Activated effector memory CD4-positive, alpha-beta T cell treated with anti-CD3 and anti-CD28 coated beads, Interleukin-2, amount 50 U/mL, for 16 hours (primary cell): ENCODE measurements at regions not wholly inside any gene's neighbourhood (a gene's known extent, or its start where the extent isn't known, plus 50 kb on each side); places are given as distances from the start of the nearest gene placed in this dataset.

Source experiments
- DNase-seq: peaks from one replicate; pipeline ENCODE4 v3.0.0-alpha.2; 2020

DNA sequence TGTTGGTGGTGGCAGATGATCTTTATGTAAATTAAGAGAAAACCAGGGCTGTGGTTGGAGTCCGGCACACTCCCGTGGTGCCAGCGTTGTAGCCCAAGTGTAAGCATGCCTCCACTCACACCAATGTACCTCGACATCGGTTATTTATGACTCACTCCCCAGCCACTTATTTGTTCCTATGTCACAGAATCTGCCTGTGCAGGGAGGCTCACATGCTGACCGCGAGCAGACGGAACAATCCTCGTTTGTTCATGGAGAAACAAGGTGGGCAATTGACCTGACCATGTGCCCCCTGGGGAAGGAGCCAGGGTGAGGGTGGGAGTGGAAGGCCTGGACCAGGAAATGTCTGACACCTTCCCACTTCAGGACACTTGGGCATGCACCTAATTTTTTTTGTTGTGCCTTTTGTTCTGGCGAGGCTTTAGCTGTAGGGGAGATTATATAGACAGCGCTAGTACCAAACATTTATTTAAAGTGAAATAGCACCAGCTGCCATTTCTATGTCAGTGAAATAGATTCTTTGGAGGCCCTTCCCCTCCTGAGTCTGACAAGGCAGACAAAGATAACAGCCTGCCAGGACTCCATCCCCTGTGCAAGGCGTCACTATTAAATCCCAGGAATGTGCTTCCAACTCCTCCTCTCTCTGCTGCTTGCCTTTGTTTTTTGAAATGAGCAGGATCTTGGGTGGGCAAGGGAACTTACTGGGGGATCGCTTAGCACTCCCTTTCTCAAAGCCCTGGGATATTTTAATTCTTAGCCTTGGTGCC is 394.2 kb downstream of the FGF9 start:
- DNase-seq = no peak

DNA sequence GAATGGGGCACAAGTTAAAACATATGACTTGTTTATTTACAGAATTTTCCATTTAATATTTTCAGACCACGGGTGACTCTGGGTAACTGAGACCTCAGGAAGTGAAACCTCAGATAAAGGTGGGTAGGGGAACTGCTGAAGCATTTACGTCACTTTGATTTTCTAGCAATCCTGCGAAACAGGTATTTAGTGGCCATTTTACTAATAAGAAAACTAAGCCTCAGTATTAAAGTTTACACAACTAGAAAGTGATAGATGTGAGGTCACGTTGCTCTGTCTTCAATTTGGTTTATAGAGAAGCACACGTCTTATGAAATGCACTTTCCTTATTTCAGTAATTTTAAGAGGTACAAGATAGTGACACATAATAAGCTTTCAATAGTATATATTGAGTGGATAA is 402.8 kb downstream of the FGF9 start:
- no peak for DNase-seq

DNA sequence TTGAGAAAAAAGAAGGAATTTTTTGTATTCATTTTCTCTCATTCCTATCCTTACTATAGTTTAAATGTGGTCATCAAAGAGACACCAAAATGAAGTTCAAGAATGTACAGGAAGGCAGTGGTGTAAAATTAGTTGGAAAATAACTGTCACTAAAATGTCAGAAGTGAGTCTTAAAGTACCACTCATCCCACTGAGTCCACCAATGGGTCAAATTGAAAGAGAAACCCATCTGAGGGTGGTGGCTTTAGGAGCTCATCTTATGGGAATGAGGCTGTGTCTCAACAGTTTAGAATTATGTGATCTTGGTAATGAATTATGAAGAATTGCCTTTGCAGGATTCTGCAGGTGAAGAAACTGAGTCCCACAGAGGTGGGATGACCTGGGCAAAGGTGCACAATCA is 403.5 kb downstream of the FGF9 start:
- no peak for DNase-seq

DNA sequence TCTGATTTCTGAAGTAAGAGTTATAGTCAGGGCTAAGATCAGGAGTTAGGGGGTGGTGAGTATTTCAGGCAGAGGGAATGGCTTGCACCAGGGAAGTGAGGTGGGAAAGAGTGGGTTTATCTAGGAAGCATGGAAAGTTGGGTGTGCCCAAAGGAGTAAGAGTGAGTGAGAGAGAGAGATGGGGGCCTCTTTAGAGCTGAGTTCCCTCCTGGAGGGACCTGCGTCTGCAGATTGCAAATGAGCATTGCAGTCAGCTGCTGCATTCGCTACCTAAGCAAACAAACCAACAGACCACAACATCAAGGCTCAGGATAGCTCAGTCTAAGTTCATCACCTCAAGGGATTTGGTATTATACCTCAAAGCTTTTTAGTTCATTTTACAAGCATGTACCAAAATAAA is 405.8 kb downstream of the FGF9 start:
- DNase-seq = no peak

DNA sequence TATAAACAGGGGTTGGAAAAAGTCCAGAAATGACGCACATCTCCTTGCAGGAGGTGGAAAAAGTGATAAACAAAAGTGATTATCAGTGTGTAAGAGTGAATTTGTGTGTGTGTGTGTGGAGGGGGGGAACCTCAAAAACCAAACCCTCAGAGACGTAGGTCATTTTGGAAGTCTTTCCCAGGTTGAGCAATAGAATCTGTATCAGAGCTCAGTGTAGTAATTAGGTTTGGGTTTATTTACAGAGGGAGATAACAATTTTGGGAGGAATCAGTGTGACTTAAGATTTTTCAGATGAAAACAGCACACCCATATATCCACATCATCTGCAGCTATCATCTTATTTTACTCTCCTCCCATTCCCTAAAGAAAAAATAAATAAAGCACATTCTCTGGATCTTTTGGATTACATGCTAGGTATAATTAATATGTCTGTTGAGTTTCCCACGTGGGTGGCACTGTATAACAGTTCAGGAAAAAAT is 406.4 kb downstream of the FGF9 start:
- no peak for DNase-seq

DNA sequence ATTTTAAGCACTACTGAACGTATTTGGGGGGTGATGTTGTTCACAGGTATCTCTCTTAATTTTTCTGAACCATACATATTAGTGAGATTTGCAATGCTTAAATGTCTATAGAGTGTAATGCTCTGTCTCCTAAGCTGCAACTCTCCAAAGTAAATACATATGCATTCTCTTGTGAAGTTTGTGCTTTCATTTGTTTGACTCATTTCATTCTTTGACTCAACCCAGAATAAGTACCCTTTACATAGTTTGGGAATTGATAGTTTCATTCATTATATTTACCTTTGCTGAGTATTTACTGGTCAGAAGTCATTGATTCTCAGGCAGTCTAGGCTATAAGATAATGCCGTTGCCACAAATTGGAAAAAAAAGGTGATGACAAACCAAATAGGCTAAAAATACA is 406.9 kb downstream of the FGF9 start:
- DNase-seq = no peak

DNA sequence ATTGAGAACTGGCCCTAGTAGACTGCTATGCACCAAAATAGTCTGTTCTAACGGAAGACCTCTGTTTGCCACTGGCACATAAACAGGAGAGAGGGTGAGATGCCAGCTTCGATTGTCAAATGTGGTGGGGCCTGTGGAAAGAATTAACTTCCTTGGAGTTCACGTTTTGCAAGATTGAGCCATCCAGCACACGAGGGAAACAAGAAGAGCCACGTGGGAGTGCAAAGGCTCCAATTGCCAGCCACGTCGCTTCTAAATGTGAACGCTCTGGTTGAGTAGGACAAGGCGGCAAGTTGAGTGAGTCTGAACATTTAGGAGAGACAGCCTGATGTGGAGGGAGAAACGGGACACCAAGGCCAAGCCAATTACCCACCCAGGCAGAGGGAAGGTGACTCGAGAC is 409.1 kb downstream of the FGF9 start:
- no peak for DNase-seq

DNA sequence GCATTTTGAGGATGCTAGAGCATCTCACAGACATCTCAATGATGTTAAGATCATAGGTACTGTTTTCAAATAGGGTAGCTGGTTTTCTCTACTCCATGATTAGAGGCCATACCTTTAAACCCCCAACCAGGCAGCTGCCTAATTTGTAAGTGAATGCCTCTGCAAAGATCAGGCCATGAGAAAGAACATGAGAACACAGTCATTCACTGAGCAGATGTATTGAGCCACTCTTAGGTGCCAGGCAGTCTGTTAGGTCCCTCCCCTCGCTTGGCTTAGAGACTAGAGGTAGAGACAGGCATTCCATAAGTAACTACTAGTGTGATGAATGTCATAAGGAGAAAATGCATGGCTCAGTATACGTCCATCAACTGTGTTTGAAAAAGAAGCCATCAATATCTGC is 410.0 kb downstream of the FGF9 start:
- no peak for DNase-seq

DNA sequence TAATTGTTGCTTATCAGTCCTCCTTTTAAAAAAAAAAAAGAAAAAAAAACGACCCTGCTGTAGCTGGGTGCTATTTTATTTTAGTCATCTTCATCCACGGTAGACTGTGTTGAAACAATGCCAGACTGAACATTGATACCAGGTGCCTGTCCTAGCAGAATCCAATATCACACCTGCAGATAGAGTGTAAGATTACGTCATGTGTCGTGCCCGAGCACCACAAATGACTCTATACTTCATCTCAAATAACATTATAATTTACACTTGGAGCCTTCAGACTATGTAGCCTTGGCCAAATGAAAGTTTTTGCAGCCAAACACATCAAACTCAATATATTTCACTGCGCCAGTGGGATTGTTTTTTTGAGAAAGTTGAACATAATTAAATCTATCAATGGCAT is 410.6 kb downstream of the FGF9 start:
- DNase-seq = no peak

DNA sequence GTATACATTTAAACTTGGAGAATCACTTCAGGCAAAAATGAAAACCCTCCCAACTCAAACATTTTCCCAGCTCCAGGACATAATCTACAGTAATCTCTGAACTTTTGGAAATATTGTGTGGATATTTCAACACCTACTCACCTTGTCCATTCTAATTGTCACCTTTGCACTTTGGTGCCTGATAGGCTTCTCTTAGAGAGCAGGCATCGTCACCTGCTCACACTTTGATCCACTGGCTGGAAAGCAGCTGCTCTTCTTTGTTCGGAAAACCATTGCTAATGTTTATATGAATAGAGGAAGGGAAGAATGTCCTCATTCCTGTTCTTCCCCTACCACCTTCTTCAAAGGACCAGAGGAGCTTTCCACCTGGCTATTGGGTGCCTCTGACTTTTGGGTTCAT is 411.2 kb downstream of the FGF9 start:
- DNase-seq = no peak

DNA sequence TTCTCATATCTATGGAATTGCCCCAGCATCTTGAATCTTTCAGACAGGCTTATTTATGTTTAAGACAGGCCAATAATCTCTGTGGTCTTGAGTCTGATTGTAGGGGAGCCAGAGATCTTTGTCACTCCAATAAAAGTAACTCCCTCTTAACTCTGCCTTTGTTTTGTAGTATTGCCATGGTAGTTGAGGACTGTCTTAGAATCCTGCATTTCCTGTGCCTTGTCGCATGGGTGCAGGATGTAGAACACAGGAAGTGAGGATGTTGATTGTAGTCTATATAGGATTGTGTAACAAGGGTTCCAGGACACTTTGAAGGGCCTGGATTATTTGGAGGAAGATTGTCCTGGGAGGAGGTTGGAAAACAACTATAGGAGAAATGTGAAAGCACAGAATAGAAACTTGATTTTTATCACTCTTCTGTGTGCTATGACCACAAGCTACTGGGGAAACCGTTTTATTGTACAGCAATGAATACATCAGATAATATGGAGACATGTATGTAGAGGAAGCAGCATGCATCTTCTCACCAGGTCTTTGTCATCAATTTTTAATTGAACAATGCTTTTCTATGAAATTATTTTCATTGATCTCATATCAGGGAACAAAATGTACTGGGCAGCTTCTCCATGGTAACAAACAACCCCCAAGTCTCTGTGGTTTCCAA is 411.7 kb downstream of the FGF9 start:
- DNase-seq = no peak

DNA sequence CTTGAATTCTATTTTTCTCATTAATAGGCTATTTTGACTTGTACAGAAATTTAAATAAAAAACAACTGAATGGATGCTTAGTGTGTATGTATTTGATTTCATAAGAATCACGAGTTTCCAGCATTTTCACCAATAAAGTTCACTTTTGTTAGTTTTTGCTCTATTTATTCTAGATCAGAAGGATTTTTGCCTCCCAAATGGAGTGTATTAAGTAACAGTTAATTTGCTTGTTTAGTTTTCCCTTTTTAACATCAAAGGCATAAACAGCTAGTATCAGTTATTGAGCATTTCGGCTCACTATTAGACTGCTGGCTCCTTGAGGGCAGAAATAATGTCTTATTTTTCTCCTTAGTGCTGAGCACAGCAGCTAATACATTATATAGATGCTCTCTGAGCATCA is 414.1 kb downstream of the FGF9 start:
- no peak for DNase-seq

DNA sequence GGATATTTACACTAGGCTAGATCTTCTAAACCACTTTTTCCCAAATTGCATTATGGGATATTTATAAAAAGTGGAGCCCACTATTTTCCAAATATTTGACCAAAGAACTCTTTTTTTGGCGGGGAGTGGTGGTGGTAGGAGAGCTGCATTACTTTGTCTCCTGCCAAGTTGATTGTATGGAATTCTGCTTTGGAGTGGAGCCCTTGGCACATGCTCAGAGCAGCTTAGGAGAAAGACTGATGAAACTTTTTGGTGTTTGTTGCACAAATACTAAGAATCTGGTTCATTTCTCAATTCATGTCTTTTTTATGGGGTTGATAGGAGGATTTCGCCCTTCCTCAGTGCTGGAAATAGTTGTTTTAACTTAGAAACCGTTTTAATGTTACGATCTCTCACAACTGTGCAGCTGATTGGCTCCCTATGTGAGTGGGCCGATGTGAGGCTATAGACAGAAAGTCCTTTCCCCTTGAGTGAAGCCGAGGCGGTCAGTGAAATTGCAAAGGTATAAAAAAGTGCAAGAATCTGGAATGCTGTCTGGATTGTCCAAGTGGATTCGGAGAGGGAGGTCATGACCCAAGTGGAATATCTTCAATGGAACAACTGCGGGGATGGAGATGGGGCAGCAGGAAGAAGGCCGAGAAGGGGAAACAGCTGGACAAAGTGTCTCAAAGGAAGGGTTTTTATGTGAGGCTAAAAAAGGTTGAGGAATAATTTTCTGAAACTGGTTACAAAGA is 415.9 kb downstream of the FGF9 start:
- no peak for DNase-seq

DNA sequence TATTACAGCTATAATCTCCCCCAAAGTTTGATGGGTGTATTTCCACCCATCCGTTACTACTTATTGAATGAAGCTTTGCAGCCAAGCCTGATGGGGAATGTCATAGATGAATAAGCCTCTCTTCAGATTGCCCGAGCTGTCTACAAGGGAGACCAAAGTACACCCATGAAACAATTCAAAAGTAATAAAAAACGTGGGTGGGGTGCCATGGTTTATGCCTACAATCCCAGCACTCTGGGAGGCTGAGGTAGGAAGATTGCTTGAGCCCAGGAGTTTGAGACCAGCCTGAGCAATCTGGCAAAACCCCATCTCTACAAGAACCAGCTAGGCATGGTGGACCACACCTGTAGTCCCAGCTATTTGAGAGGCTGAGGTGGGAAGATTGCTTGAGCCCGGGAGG is 419.2 kb downstream of the FGF9 start:
- no peak for DNase-seq

DNA sequence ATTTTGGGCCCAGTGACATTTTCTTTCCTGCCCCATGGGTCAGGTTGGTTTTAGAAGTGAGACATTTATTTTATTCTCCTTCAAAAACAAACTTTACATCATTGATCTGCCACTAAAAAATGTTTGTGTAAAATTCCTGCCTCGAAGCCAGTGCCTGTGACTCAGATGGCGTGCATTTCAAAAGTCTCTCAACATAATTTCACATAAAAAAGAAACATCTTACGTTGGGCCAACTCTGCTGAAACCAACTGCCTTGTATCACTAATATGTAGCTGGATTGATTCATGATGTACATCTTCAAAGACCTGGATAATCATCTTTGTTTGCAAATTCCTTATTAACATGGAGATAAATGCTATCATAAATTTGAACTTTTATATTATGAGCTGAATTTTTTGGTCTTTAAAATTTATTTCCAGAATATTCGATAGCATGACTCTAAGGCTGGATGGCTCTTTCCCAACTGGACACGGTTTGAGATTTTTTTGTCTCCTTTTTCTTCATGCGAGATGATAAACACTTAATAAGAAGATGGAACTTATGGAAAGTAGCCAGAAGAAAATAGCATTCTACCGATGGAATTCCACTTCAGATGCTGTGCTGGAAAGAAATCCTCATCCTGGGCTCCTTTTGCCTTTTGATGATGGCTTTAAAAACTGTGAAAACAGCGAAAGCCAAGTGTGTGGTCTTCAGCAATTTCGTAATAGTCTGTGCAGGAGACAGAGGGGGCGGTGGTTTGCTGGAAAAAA is 420.5 kb downstream of the FGF9 start:
- no peak for DNase-seq

DNA sequence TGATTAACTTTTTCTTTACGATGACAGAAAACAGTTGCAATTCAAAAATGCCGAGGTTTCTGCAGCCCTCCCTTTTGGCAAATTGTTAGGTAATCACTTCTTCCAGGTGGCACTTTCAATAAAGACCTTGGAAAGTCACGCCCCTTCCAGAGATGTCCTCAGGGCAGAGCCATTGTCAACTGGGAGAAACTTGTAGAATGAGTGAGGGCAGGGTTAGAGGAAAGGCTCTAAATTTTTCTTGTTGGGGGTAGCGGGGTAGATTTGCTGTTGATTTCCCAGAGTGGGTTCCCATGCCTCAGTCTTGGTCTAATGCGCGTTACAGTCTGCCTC is 421.1 kb downstream of the FGF9 start:
- no peak for DNase-seq

DNA sequence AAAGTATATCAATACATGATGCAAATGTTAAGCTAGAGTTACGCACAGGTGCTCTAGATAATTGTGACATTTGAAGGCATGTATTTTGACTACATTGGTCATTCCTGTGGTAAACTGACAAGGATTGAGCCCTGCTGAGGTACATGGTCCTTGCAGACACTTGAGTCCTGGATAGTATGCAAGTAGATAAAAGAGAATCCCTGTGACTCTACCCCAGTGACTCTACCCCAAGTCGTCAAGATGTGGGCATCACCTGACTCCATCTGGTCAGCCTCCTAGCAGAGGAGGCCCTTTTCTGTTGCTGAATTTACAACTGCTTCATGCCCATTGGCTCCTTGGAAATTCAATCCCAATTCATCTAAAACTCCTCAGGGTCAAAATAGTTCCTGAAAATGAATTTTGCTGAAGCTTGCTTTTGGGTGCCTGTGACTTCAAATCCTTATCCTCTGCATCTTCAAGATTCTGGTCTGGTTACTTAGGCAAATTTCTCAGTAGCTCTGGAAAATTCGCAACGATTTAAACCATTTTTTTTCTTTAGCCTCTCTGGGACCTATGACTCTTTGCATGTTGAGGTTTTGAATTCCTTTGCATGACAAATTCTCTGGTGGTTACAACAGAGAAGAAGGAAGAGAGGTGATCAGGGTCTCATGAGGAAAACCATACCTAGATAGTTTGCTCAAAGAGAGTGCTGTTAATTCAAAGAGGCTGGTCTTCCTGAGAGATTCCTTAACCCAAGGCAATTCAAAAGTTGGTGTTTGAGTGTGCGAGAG is 422.1 kb downstream of the FGF9 start:
- no peak for DNase-seq

DNA sequence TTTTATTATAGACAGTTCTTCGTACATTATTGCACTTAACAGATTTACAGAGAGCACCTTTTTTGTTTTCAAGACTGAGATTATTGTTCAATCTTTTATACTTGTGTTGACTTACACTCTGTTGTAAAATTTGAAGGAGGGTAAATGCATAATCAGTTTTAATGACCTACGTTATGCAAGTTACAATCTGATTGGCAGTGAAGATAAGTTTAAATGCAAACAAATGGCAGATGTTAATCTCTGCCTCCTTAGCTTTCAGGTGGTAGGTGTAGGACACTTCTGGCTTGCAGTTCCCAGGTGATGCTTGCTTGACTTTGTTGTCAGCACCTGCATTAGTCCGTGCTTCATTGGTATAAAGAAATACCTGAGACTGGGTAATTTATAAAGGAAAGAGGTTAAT is 424.9 kb downstream of the FGF9 start:
- no peak for DNase-seq

DNA sequence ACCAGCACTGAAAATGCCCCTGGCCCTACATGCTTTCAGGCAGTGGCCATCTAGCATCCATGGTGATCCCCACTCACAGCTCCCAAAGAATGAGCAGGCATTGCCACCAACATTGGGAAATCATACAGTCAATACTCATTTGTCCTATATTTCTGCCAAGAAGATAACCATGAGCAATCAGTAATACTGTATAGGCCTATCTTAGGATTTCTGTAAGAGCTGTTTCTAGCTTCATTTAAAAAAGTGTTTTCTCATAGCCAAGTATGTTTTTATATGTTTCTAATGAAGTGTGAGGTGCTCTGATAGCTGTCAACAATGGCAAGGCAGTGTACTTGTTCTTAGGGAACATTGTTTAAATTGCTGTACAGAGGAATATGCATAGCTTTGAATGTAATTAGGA is 428.7 kb downstream of the FGF9 start:
- DNase-seq = no peak

DNA sequence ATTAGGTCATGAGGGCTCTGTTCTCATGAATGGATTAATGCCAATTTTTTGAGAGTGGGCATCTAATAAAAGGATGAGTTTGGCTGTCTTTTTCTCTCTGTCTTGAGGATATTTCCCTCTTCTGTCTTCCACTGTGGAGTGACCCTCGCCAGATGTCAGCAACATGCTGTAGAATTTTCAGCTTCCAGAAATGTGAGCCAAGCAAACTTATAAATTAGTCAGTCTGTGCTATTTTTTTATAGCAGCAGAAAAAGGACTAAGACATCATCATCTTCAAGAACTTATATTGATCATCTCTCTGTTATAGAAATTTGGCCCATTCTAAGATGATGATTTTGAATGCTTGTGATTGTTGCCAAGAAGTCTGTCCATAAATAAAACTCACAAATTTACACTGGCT is 431.4 kb downstream of the FGF9 start:
- DNase-seq = no peak

DNA sequence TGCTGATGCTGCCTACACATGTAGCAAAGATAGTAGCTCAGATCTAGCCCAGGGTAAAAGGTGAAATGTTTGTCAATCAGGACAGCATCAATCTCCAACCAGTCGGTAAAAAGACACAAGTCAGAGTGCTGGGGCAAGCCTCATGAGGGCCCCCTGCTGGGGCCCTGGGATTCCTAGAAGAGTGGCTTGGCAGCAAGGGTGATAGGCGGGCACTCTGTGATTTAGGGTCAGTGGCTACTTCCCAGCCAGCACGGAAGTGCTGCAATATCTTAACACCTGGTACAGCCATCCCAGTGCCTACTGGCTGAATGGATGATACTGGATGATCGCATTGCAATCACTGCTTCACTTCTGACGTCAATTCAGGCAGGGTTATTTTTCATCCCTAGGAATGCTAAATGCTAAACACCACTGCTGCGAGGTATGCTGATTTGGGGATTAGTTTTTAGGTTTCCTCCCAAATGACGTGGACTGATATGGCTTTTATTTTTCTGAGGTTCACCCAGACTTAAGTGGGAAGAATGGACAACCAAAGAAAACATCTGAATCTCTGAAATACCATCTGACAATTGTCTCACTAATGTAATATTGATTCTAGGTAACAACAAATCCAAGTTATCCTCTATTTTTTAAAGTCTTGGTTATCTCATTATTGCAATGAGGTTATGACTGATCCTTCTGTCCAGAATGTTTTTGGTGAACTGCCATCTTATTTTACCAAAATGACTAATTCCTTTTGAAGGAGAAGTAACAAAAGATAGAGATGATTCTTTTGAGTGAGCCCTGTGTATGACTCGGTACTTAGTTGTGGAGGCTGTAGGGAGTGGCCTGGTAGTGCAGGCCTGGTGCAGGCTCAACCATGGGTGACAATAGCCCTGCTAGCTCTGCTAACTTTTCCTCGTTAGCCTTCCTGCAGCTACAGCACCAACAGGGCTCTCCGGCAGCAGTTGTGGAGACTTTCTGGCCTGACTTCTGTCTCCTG is 432.5 kb downstream of the FGF9 start:
- DNase-seq = no peak
